Endodermal cell (in vitro differentiated cells): ENCODE measurements at regions not wholly inside any gene's neighbourhood (a gene's known extent, or its start where the extent isn't known, plus 50 kb on each side); places are given as distances from the start of the nearest gene placed in this dataset.

Source experiments
- DNase-seq: peaks from one replicate; pipeline ENCODE4 v3.0.0-alpha.2; 2017
- H3K27ac ChIP-seq: 2 replicates; pipeline ENCODE4 v1.5.1; 2013; ENCODE audit warnings: mild to moderate bottlenecking, low read depth, low read length, moderate library complexity
- H3K27me3 ChIP-seq: 2 replicates; pipeline ENCODE4 v1.6.1; 2013; ENCODE audit warnings: mild to moderate bottlenecking, low read length, moderate library complexity; ENCODE audit not compliant: insufficient read depth, control insufficient read depth, poor library complexity, severe bottlenecking
- H3K36me3 ChIP-seq: 2 replicates; pipeline ENCODE4 v1.7.0; 2013; ENCODE audit warnings: mild to moderate bottlenecking, low read length, moderate library complexity; ENCODE audit not compliant: control insufficient read depth, insufficient read depth
- H3K4me1 ChIP-seq: one replicate; pipeline ENCODE4 v1.7.0; 2013; ENCODE audit warnings: low read length; ENCODE audit not compliant: control insufficient read depth, insufficient read depth
- H3K4me3 ChIP-seq: 2 replicates; pipeline ENCODE4 v1.5.1; 2013; ENCODE audit warnings: mild to moderate bottlenecking, low read length, moderate library complexity
- H3K9ac ChIP-seq: 2 replicates; pipeline ENCODE4 v1.6.1; 2013; ENCODE audit warnings: mild to moderate bottlenecking, low read length, moderate library complexity; ENCODE audit not compliant: poor library complexity, severe bottlenecking; ENCODE audit errors: extremely low read depth
- H3K9me3 ChIP-seq: 2 replicates; pipeline ENCODE4 v1.6.1; 2013; ENCODE audit warnings: mild to moderate bottlenecking, low read length, moderate library complexity; ENCODE audit not compliant: control insufficient read depth
- H3K27ac Mint-ChIP-seq: 2 replicates; pipeline ENCODE4 v1.8.0; 2020; ENCODE audit warnings: mixed read lengths
- H3K27me3 Mint-ChIP-seq: 2 replicates; pipeline ENCODE4 v1.8.0; 2021; ENCODE audit warnings: mild to moderate bottlenecking, mixed read lengths; ENCODE audit not compliant: insufficient read depth
- H3K36me3 Mint-ChIP-seq: 2 replicates; pipeline ENCODE4 v1.8.0; 2020; ENCODE audit warnings: low read depth, mixed read lengths
- H3K4me1 Mint-ChIP-seq: 2 replicates; pipeline ENCODE4 v1.8.0; 2020; ENCODE audit warnings: mixed read lengths
- H3K4me3 Mint-ChIP-seq: 2 replicates; pipeline ENCODE4 v1.8.0; 2020; ENCODE audit warnings: mild to moderate bottlenecking, moderate library complexity, mixed read lengths
- H3K9me3 Mint-ChIP-seq: 2 replicates; pipeline ENCODE4 v1.8.0; 2020; ENCODE audit warnings: mild to moderate bottlenecking, mixed read lengths
- CTCF ChIP-seq: fragments of 200-600 bp; sonication (generic); conservative IDR thresholded peaks from 2 replicates; pipeline ENCODE4 v1.5.0; 2021; ENCODE audit warnings: antibody characterized with exemption, mild to moderate bottlenecking
- WGBS, 2 experiments: methylation state at CpG; one replicate each; pipeline versions ENCODE4 v1.1.5 to v1.1.7; 2013; ENCODE audit warnings: missing lambda C conversion rate in 2 of 2, mixed read lengths in 1 of 2; ENCODE audit not compliant: insufficient coverage in 1 of 2, insufficient read length in 1 of 2; 5-methylcytosine and 5-hydroxymethylcytosine counted together

- no peak overlapping the region for H3K27ac Mint-ChIP-seq
- no peaks in the 10 kb centered on the region for H3K36me3 ChIP-seq
- peaks cover 5% of the 10 kb centered on the region for H3K4me1 Mint-ChIP-seq
- no peak for DNase-seq
- no peak overlapping the region for H3K9ac ChIP-seq
- H3K9me3 ChIP-seq: no peaks in the 10 kb centered on the region
- H3K27me3 ChIP-seq: no peaks in the 10 kb centered on the region
- H3K27me3 Mint-ChIP-seq: no peaks in the 10 kb centered on the region
- 94 to 95% methylated on average over 6 of the region's 6 CpGs for WGBS, 2 experiments
- no peak overlapping the region for H3K4me3 ChIP-seq
- no peak for TF ChIP-seq CTCF
- no peak overlapping the region for H3K4me3 Mint-ChIP-seq
- H3K36me3 Mint-ChIP-seq: peaks cover 4% of the 10 kb centered on the region
- H3K9me3 Mint-ChIP-seq: no peaks in the 10 kb centered on the region
- no peaks in the 10 kb centered on the region for H3K4me1 ChIP-seq
- H3K27ac ChIP-seq: no peak overlapping the region
Observed at GRCh38 chr6:138647006-138647405, 126.6 kb upstream of the CCDC28A start.

- WGBS, 2 experiments: 94 to 100% methylated on average over 3 to 4 of the region's 4 CpGs
- Histone ChIP-seq H3K4me1 (no peaks in the 10 kb centered on the region), H3K9me3 (no peaks in the 10 kb centered on the region), H3K27me3 (no peaks in the 10 kb centered on the region), H3K36me3 (no peaks in the 10 kb centered on the region), H3K9ac (no peak overlapping the region), H3K27ac (no peak overlapping the region), H3K4me3 (no peak overlapping the region)
- Mint-ChIP-seq H3K27ac (no peak overlapping the region), H3K4me3 (no peak overlapping the region), H3K9me3 (no peaks in the 10 kb centered on the region), H3K36me3 (peaks cover 4% of the 10 kb centered on the region), H3K27me3 (no peaks in the 10 kb centered on the region), H3K4me1 (no peaks in the 10 kb centered on the region)
- no peak for DNase-seq
- TF ChIP-seq CTCF: no peak
Observed at GRCh38 chr6:138648127-138648526, 125.4 kb upstream of the CCDC28A start.

- no peaks in the 10 kb centered on the region for H3K27me3 Mint-ChIP-seq
- H3K9me3 Mint-ChIP-seq: no peaks in the 10 kb centered on the region
- Histone ChIP-seq H3K36me3 (no peaks in the 10 kb centered on the region), H3K9me3 (no peaks in the 10 kb centered on the region), H3K27me3 (no peaks in the 10 kb centered on the region), H3K9ac (no peak overlapping the region), H3K27ac (no peak overlapping the region), H3K4me1 (no peaks in the 10 kb centered on the region), H3K4me3 (no peak overlapping the region)
- H3K4me3 Mint-ChIP-seq: no peak overlapping the region
- TF ChIP-seq CTCF: no peak
- H3K27ac Mint-ChIP-seq: no peak overlapping the region
- no peak for DNase-seq
- WGBS, 2 experiments: 92% methylated on average over 2 of the region's 4 CpGs; no CpG with 5 or more reads in 1 of the 2 experiments
- H3K4me1 Mint-ChIP-seq: no peaks in the 10 kb centered on the region
- no peaks in the 10 kb centered on the region for H3K36me3 Mint-ChIP-seq
Observed at GRCh38 chr6:138651491-138651890, 122.1 kb upstream of the CCDC28A start.
